ENCODE measurements at regions not wholly inside any gene's neighbourhood (a gene's known extent, or its start where the extent isn't known, plus 50 kb on each side); places are given as distances from the start of the nearest gene placed in this dataset.

DNA sequence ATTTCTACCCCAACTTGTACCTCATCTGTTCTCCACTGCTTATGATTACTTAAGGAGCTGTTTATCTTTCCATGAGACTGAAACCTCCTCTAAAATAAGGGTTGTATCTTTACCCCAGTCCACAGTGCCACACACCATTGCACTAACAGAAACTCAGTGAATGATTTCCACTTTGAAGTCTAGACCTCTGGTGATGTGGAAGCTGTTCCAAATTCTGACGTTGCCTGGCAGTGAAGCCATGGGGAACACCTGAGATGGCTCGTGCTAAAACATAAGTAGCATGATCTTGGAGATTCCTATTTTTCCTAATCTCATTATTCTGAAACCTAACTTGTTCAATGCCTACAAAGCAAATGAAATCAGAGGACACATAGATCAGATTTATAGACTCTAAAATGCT, 583.2 kb downstream of the EBF1 start:
- ATAC-seq (no peak), DNase-seq (no peak)
- no peaks in the 10 kb centered on the region for H3K9me3 ChIP-seq
- WGBS, 2 donors = 57 to 61% methylated on average over 2 of the region's 2 CpGs
- intact Hi-C loops (cut with DNase I) = no loop called here
- H3K4me3 ChIP-seq = no peak overlapping the region
- no peaks in the 10 kb centered on the region for H3K4me1 ChIP-seq
- TF ChIP-seq, protein P1, sequence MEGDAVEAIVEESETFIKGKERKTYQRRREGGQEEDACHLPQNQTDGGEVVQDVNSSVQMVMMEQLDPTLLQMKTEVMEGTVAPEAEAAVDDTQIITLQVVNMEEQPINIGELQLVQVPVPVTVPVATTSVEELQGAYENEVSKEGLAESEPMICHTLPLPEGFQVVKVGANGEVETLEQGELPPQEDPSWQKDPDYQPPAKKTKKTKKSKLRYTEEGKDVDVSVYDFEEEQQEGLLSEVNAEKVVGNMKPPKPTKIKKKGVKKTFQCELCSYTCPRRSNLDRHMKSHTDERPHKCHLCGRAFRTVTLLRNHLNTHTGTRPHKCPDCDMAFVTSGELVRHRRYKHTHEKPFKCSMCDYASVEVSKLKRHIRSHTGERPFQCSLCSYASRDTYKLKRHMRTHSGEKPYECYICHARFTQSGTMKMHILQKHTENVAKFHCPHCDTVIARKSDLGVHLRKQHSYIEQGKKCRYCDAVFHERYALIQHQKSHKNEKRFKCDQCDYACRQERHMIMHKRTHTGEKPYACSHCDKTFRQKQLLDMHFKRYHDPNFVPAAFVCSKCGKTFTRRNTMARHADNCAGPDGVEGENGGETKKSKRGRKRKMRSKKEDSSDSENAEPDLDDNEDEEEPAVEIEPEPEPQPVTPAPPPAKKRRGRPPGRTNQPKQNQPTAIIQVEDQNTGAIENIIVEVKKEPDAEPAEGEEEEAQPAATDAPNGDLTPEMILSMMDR (IDR thresholded peaks at IDR 0.05) = no peak
- no peak for TF ChIP-seq POLR2A (IDR thresholded peaks at IDR 0.05)
- H3K27me3 ChIP-seq = no peaks in the 10 kb centered on the region
- no peak overlapping the region for H3K27ac ChIP-seq
- no peaks in the 10 kb centered on the region for H3K36me3 ChIP-seq (replicated peaks in 1 of 2; ENCODE audit: insufficient read depth in 1 of 2, low read depth in 2 of 2)

DNA sequence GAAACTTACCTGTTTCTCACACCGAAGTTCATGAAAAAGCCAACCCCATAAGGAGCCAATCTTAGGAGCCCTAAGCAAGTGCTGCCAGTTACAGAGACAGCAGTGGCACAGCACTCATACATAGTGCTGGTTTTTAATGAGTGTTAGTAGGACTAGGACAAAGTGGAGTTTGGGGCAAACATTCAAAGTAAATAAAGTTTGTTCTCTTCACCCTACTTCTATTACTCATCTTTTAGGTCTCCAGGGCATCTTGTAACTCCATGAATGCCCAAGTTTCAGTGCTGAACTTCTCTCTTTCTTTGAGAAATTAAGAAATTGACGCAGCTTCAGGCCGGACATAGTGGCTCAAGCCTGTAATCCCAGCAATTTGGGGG, 584.7 kb downstream of the EBF1 start:
- H3K36me3 ChIP-seq (replicated peaks in 1 of 2; ENCODE audit: insufficient read depth in 1 of 2, low read depth in 2 of 2) = no peaks in the 10 kb centered on the region
- H3K9me3 ChIP-seq = no peaks in the 10 kb centered on the region
- DNase-seq = no peak
- intact Hi-C loops (cut with DNase I) = no loop called here
- H3K27ac ChIP-seq = no peak overlapping the region
- no peak overlapping the region for H3K4me3 ChIP-seq
- H3K27me3 ChIP-seq = no peaks in the 10 kb centered on the region
- H3K4me1 ChIP-seq = no peaks in the 10 kb centered on the region
- ATAC-seq = no peak
- 95 to 97% methylated on average over 3 of the region's 3 CpGs for WGBS, 2 donors
- no peak for TF ChIP-seq POLR2A (IDR thresholded peaks at IDR 0.05)
- TF ChIP-seq, protein P1 (IDR thresholded peaks at IDR 0.05) = no peak

DNA sequence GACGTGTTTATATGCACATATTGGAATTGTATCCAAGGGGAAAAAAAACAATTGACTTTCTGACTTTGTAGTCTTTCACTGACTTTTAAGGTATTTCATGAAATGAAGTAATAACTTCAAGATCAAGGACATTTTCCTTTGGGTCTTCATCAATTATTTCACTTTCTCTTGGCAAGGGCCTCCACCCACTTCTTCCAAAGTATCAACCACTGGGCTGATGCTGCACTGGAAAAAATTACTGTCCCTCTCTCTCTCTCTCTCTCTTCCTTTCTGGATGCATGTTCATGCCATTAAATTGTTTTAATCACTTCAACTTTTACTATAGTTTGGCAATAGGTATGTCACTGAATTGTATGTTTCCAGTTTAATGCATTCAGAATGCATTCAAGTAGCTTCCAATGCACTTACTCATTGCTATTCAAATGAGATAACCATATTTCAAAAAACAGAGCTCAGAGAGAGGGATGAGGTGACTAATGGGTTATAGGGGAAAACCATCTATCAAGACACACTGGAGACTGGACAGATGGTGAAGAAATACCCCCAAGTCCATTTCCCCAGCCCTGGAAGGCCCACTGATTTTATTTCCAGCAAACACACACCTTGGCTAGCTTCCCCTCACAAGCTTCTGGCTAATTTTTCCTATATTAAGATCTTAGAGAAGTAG, 585.3 kb downstream of the EBF1 start:
- Histone ChIP-seq H3K27me3 (no peaks in the 10 kb centered on the region), H3K27ac (no peak overlapping the region), H3K9me3 (no peaks in the 10 kb centered on the region), H3K4me1 (no peaks in the 10 kb centered on the region), H3K36me3 (replicated peaks in 1 of 2; ENCODE audit: insufficient read depth in 1 of 2, low read depth in 2 of 2) (no peaks in the 10 kb centered on the region), H3K4me3 (no peak overlapping the region)
- no peak for TF ChIP-seq POLR2A (IDR thresholded peaks at IDR 0.05)
- TF ChIP-seq, protein P1 (IDR thresholded peaks at IDR 0.05) = no peak
- ATAC-seq = no peak
- DNase-seq = no peak
- 46 to 50% methylated on average over 1 of the region's 1 CpG for WGBS, 2 donors
- intact Hi-C loops (cut with DNase I) = no loop called here

DNA sequence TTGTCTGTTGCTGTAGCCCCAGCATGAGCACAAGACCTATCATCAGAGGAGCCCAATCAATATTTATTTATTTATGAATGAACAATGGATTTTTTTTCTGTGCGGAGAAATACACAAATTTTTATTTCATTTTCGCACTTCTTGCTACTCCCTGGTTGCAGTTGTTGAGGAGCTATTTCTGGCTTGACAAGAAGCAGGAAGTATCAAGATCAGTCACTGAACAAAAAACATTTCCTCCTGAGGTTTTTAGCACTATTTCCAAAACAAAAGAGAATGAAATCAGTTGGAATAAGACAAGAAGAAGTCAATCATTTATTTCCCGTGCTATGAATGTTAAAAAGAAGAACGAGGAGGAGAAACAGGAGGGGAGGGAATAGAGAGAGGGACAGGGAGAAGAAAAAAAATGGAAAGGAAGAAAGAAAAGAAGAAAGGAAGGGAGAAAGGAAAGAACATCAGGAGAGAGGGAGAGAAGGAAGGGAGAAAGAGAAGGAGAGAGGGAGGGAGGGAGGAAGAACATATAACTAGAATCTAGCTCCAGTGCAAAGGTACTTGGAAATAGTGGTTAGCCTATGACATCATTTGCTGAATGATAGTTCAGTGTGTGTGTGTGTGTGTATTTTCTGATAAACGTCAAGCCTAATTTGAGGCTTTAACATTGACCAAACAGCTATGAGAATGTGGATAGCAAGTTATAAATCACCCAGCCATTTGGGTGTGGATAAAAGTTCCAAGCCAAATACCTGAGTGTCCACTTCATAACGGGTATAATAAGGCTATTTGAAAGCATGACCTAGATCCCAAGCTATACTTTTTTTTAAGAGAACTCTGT, 586.0 kb downstream of the EBF1 start:
- intact Hi-C loops (cut with DNase I) = no loop called here

More for the DNA sequence above, 586.0 kb downstream of the EBF1 start:
- H3K4me1 ChIP-seq = no peaks in the 10 kb centered on the region
- no peaks in the 10 kb centered on the region for H3K36me3 ChIP-seq (replicated peaks in 1 of 2; ENCODE audit: insufficient read depth in 1 of 2, low read depth in 2 of 2)
- H3K9me3 ChIP-seq = no peaks in the 10 kb centered on the region
- WGBS, 2 donors = 36 to 52% methylated on average over 6 of the region's 6 CpGs
- no peaks in the 10 kb centered on the region for H3K27me3 ChIP-seq
- H3K27ac ChIP-seq = no peak overlapping the region
- no peak for DNase-seq
- peak; percentile 33 for ATAC-seq
- no peak overlapping the region for H3K4me3 ChIP-seq
- TF ChIP-seq, protein P1 (IDR thresholded peaks at IDR 0.05) = no peak
- TF ChIP-seq POLR2A (IDR thresholded peaks at IDR 0.05) = no peak
